Stimulated activated naive CD8-positive, alpha-beta T cell treated with anti-CD3 and anti-CD28 coated beads, Interleukin-15, amount 100 ng/mL, for 72 hours (primary cell): ENCODE measurements at regions not wholly inside any gene's neighbourhood (a gene's known extent, or its start where the extent isn't known, plus 50 kb on each side); places are given as distances from the start of the nearest gene placed in this dataset.

Source experiments
- ATAC-seq: fragments of 150-1000 bp; cut with Tn5 transposase; 2 replicates; pipeline ENCODE4 v1.10.0; 2021; ENCODE audit warnings: mild to moderate bottlenecking, moderate library complexity
- DNase-seq, 2 donors: peaks; one replicate each; pipeline ENCODE4 v3.0.0; 2021 to 2022
- H3K27ac Mint-ChIP-seq, 2 donors: one replicate each; pipeline ENCODE4 v1.8.0; 2022; ENCODE audit warnings: mild to moderate bottlenecking in 2 of 2, mixed read lengths in 2 of 2, moderate library complexity in 2 of 2
- H3K27me3 Mint-ChIP-seq: one replicate; pipeline ENCODE4 v1.8.0; 2022; ENCODE audit warnings: mixed read lengths
- H3K4me1 Mint-ChIP-seq: one replicate; pipeline ENCODE4 v1.8.0; 2022; ENCODE audit warnings: mild to moderate bottlenecking, mixed read lengths
- H3K4me3 Mint-ChIP-seq, 2 donors: one replicate each; pipeline ENCODE4 v1.8.0; 2022; ENCODE audit warnings: mild to moderate bottlenecking in 2 of 2, mixed read lengths in 2 of 2, moderate library complexity in 1 of 2
- H3K9me3 Mint-ChIP-seq, 2 donors: one replicate each; pipeline ENCODE4 v1.8.0; 2022; ENCODE audit warnings: mixed read lengths in 2 of 2

GRCh38 chr4:83850435-83850834 is 314.5 kb downstream of the GPAT3 start:
- Mint-ChIP-seq H3K4me1 (no peaks in the 10 kb centered on the region), H3K27me3 (no peaks in the 10 kb centered on the region), H3K9me3 (no peaks in the 10 kb centered on the region), H3K27ac (no peak overlapping the region), H3K4me3 (no peak overlapping the region)
- ATAC-seq: no peak
- no peak for DNase-seq

- H3K27me3 Mint-ChIP-seq: no peaks in the 10 kb centered on the region
- DNase-seq (no peak), ATAC-seq (no peak)
- no peak overlapping the region for H3K27ac Mint-ChIP-seq
- no peaks in the 10 kb centered on the region for H3K9me3 Mint-ChIP-seq
- H3K4me3 Mint-ChIP-seq: no peak overlapping the region
- H3K4me1 Mint-ChIP-seq: no peaks in the 10 kb centered on the region
These were observed 310.4 kb downstream of the GPAT3 start for GRCh38 chr4:83846193-83846830.

DNA sequence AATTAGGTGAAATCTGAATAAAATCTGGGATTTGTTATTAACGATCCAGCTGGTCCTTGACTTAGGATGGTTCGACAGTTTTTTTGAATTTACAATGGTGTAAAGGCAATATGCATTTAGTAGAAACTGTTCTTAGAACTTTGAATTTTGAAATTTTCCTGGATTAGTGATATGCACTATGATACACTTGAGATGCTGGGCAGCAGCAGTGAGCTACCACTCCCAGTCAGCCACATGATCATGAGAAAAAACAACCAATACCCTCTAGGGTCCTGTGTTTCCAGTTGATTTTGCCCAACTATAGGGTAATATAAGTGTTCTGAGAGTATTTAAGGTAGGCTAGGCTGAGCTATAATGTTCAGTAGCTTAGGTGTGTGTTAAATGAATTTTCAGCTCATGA is 303.7 kb downstream of the GPAT3 start:
- DNase-seq (no peak), ATAC-seq (no peak)
- H3K4me3 Mint-ChIP-seq: no peak overlapping the region
- no peaks in the 10 kb centered on the region for H3K4me1 Mint-ChIP-seq
- no peaks in the 10 kb centered on the region for H3K9me3 Mint-ChIP-seq
- no peaks in the 10 kb centered on the region for H3K27me3 Mint-ChIP-seq
- no peak overlapping the region for H3K27ac Mint-ChIP-seq

DNA sequence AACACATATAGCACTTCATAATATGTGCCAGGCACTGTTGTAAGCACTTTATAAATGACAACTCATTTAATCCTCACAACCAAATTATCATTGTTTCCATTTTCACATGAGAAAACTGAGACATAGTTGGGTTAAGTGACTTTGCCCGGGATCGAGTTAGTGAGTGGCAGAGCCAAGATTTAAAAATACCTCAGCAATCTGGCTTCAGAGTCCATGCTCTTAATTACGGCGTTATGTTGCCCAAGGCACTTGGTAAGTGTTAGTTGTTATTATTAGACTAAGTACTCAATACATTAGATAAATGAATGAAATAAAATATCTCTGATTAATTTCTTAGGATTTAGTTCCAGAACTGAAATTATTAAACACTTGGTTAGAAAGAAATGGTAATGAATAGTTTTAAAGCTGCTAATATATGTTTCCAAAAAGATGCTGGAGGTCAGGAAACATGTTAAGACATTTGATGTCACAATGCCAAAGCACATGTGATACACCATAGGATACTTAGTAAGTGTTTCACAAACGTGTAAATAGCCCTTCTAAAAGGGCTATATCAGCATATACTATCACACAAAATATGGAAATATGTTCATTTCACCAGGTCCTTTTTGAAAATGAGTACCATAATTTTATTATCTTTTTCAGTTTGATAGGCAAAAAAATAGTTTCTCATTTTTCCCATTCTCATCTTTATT is 301.9 kb downstream of the GPAT3 start:
- Mint-ChIP-seq H3K4me1 (no peaks in the 10 kb centered on the region), H3K27ac (no peak overlapping the region), H3K4me3 (no peak overlapping the region), H3K27me3 (no peaks in the 10 kb centered on the region), H3K9me3 (no peaks in the 10 kb centered on the region)
- ATAC-seq (no peak), DNase-seq (no peak)

DNA sequence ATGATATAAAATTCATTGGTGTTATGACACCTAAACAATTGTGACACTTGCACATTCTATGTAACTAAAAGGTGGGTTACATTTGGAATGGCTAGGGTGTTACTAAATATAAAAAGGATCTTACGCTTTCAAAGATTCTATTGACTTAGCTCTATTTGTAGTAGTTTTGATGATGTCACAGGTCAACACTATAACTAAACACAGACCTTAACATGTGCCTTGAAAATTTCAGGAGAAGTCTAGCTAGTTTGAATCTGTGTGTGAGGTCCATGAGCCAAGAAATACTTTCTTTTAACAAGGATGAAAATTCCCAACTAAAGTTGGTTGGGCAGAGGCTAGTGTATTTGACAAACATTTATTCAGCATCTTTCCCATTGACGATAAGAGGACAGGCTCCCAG is 298.0 kb downstream of the GPAT3 start:
- no peak overlapping the region for H3K4me3 Mint-ChIP-seq
- DNase-seq: no peak
- H3K9me3 Mint-ChIP-seq: no peaks in the 10 kb centered on the region
- ATAC-seq: no peak
- H3K27me3 Mint-ChIP-seq: no peaks in the 10 kb centered on the region
- no peaks in the 10 kb centered on the region for H3K4me1 Mint-ChIP-seq
- no peak overlapping the region for H3K27ac Mint-ChIP-seq

GRCh38 chr4:83832110-83832825 is 296.4 kb downstream of the GPAT3 start:
- no peaks in the 10 kb centered on the region for H3K4me1 Mint-ChIP-seq
- no peak overlapping the region for H3K4me3 Mint-ChIP-seq
- H3K27me3 Mint-ChIP-seq: no peaks in the 10 kb centered on the region
- DNase-seq (no peak), ATAC-seq (no peak)
- H3K27ac Mint-ChIP-seq: no peak overlapping the region
- no peaks in the 10 kb centered on the region for H3K9me3 Mint-ChIP-seq

GRCh38 chr4:83831588-83831987 is 295.7 kb downstream of the GPAT3 start:
- no peak overlapping the region for H3K4me3 Mint-ChIP-seq
- no peaks in the 10 kb centered on the region for H3K4me1 Mint-ChIP-seq
- DNase-seq (no peak), ATAC-seq (no peak)
- H3K9me3 Mint-ChIP-seq: no peaks in the 10 kb centered on the region
- H3K27me3 Mint-ChIP-seq: no peaks in the 10 kb centered on the region
- no peak overlapping the region for H3K27ac Mint-ChIP-seq

GRCh38 chr4:83830138-83830888 is 294.4 kb downstream of the GPAT3 start:
- Mint-ChIP-seq H3K4me1 (no peaks in the 10 kb centered on the region), H3K4me3 (no peak overlapping the region), H3K27me3 (no peaks in the 10 kb centered on the region), H3K9me3 (no peaks in the 10 kb centered on the region), H3K27ac (no peak overlapping the region)
- DNase-seq (no peak), ATAC-seq (no peak)

- no peak for ATAC-seq
- Mint-ChIP-seq H3K27ac (no peak overlapping the region), H3K4me3 (no peak overlapping the region), H3K4me1 (no peaks in the 10 kb centered on the region), H3K9me3 (no peaks in the 10 kb centered on the region), H3K27me3 (no peaks in the 10 kb centered on the region)
- no peak for DNase-seq
These were observed 292.7 kb downstream of the GPAT3 start for GRCh38 chr4:83828601-83829000.

GRCh38 chr4:83821493-83821892 is 285.6 kb downstream of the GPAT3 start:
- ATAC-seq: no peak
- no peak for DNase-seq
- peaks cover 5 to 12% of the 10 kb centered on the region in 2 donors for H3K9me3 Mint-ChIP-seq
- no peaks in the 10 kb centered on the region for H3K4me1 Mint-ChIP-seq
- no peaks in the 10 kb centered on the region for H3K27me3 Mint-ChIP-seq
- H3K27ac Mint-ChIP-seq: no peak overlapping the region
- no peak overlapping the region for H3K4me3 Mint-ChIP-seq

GRCh38 chr4:83819582-83819981 is 283.7 kb downstream of the GPAT3 start:
- Mint-ChIP-seq H3K4me3 (no peak overlapping the region), H3K4me1 (no peaks in the 10 kb centered on the region), H3K9me3 (peaks cover 5 to 12% of the 10 kb centered on the region in 2 donors), H3K27me3 (no peaks in the 10 kb centered on the region), H3K27ac (no peak overlapping the region)
- no peak for DNase-seq
- ATAC-seq: no peak

GRCh38 chr4:83810428-83810827 is 274.5 kb downstream of the GPAT3 start:
- no peaks in the 10 kb centered on the region for H3K4me1 Mint-ChIP-seq
- H3K27me3 Mint-ChIP-seq: no peaks in the 10 kb centered on the region
- H3K4me3 Mint-ChIP-seq: no peak overlapping the region
- no peaks in the 10 kb centered on the region for H3K9me3 Mint-ChIP-seq
- ATAC-seq: no peak
- no peak overlapping the region for H3K27ac Mint-ChIP-seq
- no peak for DNase-seq

DNA sequence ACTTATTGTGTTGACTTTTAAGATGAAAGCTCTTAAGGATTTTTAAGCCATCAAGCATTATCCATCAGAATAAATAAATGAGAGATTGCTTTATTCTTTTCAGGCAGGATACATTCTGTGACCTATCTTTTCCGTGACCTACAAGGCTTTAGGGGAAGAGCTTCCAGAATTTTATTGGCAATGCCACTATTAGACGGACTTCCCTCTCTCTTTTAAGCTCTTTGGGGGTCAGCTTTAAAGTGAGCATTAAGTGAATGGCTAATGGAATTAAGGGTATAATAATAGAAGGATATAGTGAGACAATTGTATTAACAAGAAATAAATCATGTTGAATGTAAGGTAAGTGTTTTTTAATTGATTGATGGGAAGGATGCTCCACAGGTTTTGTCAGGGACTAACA is 273.7 kb downstream of the GPAT3 start:
- no peaks in the 10 kb centered on the region for H3K4me1 Mint-ChIP-seq
- H3K27me3 Mint-ChIP-seq: no peaks in the 10 kb centered on the region
- DNase-seq: no peak
- H3K9me3 Mint-ChIP-seq: no peaks in the 10 kb centered on the region
- ATAC-seq: no peak
- H3K4me3 Mint-ChIP-seq: no peak overlapping the region
- H3K27ac Mint-ChIP-seq: no peak overlapping the region

- no peak overlapping the region for H3K27ac Mint-ChIP-seq
- no peak overlapping the region for H3K4me3 Mint-ChIP-seq
- ATAC-seq: no peak
- peaks cover 8% of the 10 kb centered on the region for H3K27me3 Mint-ChIP-seq
- no peak for DNase-seq
- H3K4me1 Mint-ChIP-seq: no peaks in the 10 kb centered on the region
- no peaks in the 10 kb centered on the region for H3K9me3 Mint-ChIP-seq
These were observed 257.6 kb downstream of the GPAT3 start for GRCh38 chr4:83793481-83793880.

- no peak overlapping the region for H3K27ac Mint-ChIP-seq
- H3K4me1 Mint-ChIP-seq: no peaks in the 10 kb centered on the region
- no peaks in the 10 kb centered on the region for H3K27me3 Mint-ChIP-seq
- no peak overlapping the region for H3K4me3 Mint-ChIP-seq
- DNase-seq (no peak), ATAC-seq (no peak)
- no peaks in the 10 kb centered on the region for H3K9me3 Mint-ChIP-seq
These were observed 250.0 kb downstream of the GPAT3 start for GRCh38 chr4:83785891-83786290.

- ATAC-seq: no peak
- Mint-ChIP-seq H3K27ac (no peak overlapping the region), H3K4me3 (no peak overlapping the region), H3K27me3 (no peaks in the 10 kb centered on the region), H3K4me1 (no peaks in the 10 kb centered on the region), H3K9me3 (no peaks in the 10 kb centered on the region)
- no peak for DNase-seq
These were observed 247.3 kb downstream of the GPAT3 start for GRCh38 chr4:83783215-83783614.
